KOPT-K1 (cell line): ENCODE measurements at regions not wholly inside any gene's neighbourhood (a gene's known extent, or its start where the extent isn't known, plus 50 kb on each side); places are given as distances from the start of the nearest gene placed in this dataset.
"Not testable (repeated sequence)": the region's sequence is repeated elsewhere in the genome, so short reads cannot be mapped to it uniquely, and the experiment has no call there.

ENCODE experiments used
- H3K27ac ChIP-seq: fragments of 200-600 bp; sonication (generic); 2 replicates; pipeline ENCODE4 v1.5.1; 2016; ENCODE audit warnings: antibody characterized with exemption, mild to moderate bottlenecking, low read depth, low read length; ENCODE audit not compliant: poor library complexity, severe bottlenecking
- H3K36me3 ChIP-seq: fragments of 200-600 bp; sonication (generic); 2 replicates; pipeline ENCODE4 v1.5.1; 2017; ENCODE audit warnings: antibody characterized with exemption, mild to moderate bottlenecking, low read length, moderate library complexity; ENCODE audit not compliant: insufficient read depth
- H3K9me3 ChIP-seq: fragments of 200-600 bp; sonication (generic); 2 replicates; pipeline ENCODE4 v1.5.1; 2017; ENCODE audit warnings: antibody characterized with exemption, low read length, mild to moderate bottlenecking; ENCODE audit not compliant: insufficient read depth, poor library complexity, severe bottlenecking

DNA sequence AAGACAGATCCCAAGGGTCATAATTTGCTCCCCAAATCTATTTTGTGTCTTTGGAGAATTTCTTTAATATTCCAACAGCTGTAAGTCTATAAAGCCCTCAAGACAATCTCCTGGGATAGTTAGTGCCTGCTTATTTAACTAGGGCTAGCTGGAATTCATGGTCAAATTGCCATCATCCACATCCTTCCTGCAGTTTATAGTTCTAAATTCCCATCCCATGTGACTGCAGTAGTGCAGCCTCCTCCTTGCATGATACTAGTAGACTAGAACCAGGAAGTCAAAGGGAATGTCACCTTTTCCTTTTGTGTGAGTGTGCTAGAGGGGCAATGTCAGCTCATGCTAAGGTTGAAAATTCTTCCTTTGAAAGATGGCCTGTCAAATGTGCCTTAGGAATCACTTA lies 214.8 kb upstream of the PIK3R1 start:
- no peak overlapping the region for H3K27ac ChIP-seq
- no peaks in the 10 kb centered on the region for H3K36me3 ChIP-seq
- H3K9me3 ChIP-seq, result no peaks in the 10 kb centered on the region

DNA sequence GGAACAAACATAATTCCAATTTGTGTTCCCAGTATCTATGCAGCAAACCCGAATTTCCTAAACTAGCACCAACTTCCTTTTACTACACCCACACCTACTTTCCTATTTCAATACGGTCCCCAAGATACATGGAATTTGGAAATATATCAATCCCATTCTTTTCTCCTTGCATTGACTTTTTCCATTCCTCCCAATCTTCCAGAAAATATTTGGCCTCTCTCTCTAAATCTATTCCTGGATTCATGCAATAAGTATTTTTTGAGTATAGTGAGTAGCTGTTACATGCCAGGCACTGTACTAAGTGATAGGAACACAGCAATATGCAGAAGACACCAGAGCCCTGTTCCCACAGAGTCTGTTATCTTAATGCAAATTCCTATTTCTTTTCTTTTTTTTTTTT lies 216.2 kb upstream of the PIK3R1 start:
- Histone ChIP-seq H3K9me3 (no peaks in the 10 kb centered on the region), H3K27ac (no peak overlapping the region), H3K36me3 (no peaks in the 10 kb centered on the region)

- H3K27ac ChIP-seq, result no peak overlapping the region
- H3K36me3 ChIP-seq, result no peaks in the 10 kb centered on the region
- no peaks in the 10 kb centered on the region for H3K9me3 ChIP-seq
Observed at GRCh38 chr5:67998709-67999261, 216.8 kb upstream of the PIK3R1 start.

- Histone ChIP-seq H3K27ac (no peak overlapping the region), H3K36me3 (no peaks in the 10 kb centered on the region), H3K9me3 (no peaks in the 10 kb centered on the region)
Observed at GRCh38 chr5:67997892-67998457, 217.6 kb upstream of the PIK3R1 start.

DNA sequence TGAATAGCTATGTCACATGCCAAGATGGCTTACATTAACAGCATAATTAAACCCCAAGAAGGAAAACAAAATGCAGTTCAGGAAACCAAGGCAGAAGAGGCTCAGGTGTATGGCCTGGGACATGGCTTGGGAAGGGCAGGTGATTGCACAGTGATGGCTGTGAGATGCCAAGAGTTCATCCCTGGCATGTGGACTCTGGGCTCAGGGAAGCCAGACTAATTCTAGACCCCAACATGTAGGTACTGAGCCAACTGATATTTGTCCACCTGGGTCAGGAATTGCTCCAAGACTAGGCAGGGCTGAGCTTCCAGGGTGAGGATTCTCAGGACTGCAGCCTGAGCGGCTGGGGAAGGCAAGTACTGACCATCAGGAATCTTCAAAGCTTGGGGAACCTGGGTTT lies 218.4 kb upstream of the PIK3R1 start:
- Histone ChIP-seq H3K36me3 (no peaks in the 10 kb centered on the region), H3K27ac (no peak overlapping the region), H3K9me3 (no peaks in the 10 kb centered on the region)

DNA sequence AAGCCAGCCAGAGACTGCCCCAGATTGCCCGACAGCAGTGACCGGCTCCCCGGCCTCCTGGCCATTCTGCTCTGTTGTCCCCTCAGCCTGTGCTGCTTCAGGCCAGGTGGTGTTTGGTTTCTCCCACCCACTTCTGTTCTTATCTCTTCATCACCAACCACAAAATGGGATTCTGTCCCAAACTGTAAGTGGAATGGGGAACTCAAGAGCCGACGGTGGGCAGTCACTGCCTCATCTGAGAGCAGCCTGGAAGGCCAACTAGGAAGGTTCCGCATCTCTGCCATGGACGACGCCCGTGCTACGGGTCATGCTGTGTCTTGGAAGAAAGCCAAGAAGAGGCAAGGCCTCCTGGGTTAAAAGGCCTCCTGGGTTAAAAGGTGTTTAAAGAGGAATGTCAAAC lies 219.0 kb upstream of the PIK3R1 start:
- H3K36me3 ChIP-seq, result no peaks in the 10 kb centered on the region
- H3K27ac ChIP-seq, result no peak overlapping the region
- H3K9me3 ChIP-seq, result no peaks in the 10 kb centered on the region

DNA sequence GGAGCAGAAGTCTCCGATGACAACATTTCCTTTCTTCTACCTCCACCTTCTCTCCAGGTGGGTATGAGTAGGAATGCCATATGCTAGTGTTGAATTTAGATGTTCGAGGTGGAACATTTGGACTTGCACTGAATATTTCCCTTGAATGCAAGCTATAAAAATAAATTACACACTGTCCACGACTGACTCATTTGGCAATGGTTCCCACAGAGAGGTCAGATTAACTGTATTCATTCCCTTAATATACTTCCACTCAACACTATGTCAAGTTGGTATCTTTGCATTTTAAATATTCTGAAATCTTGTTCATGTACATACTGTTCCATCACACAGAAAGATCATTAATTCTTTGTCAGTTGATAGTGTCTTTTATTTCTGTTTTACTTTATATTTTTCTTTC lies 222.6 kb upstream of the PIK3R1 start:
- no peaks in the 10 kb centered on the region for H3K36me3 ChIP-seq
- H3K27ac ChIP-seq, result no peak overlapping the region
- no peaks in the 10 kb centered on the region for H3K9me3 ChIP-seq

GRCh38 chr5:67989456-67989855 lies 226.1 kb upstream of the PIK3R1 start:
- Histone ChIP-seq H3K36me3 (no peaks in the 10 kb centered on the region), H3K9me3 (no peaks in the 10 kb centered on the region), H3K27ac (no peak overlapping the region)

DNA sequence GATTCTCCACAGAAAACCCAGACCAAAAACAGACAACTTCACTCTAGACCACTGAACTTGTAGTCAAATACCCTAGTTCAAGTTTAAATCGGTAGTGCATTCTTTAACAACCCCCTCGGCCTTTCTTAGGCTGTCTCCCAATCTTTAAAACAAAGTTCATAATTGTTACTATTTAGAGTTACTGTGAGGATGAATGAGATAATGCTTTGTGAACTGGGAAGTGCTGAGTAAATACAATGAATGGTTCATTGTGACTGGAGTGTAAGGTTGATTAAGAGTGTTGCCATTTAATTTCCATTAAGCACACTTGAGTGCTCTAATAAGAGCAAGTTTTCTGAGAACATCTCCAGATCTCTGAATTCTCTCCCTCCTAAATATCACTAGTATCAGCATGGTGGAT lies 228.8 kb upstream of the PIK3R1 start:
- H3K9me3 ChIP-seq, result no peaks in the 10 kb centered on the region
- H3K36me3 ChIP-seq, result no peaks in the 10 kb centered on the region
- no peak overlapping the region for H3K27ac ChIP-seq

GRCh38 chr5:67985686-67986387 lies 229.7 kb upstream of the PIK3R1 start:
- no peak overlapping the region for H3K27ac ChIP-seq
- H3K9me3 ChIP-seq, result no peaks in the 10 kb centered on the region
- H3K36me3 ChIP-seq, result no peaks in the 10 kb centered on the region

DNA sequence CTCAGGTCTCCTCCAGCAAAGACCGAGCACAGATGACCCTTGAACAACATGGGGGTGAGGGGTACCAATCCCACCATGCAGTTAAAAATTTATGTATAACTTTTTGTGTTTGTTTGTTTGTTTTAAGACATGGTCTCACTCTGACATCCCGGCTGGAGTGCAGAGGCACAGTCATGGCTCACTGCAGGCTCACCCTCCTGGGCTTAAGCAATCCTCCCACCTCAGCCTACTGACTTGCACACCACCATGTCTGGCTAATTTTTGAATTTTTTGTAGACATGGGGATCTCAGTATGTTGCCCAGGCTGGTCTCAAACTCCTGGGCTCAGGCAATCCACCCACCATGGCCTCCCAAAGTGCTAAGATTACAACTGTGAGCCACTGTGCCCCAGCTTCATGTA lies 231.0 kb upstream of the PIK3R1 start:
- H3K9me3 ChIP-seq, result no peaks in the 10 kb centered on the region
- H3K27ac ChIP-seq, result no peak overlapping the region
- no peaks in the 10 kb centered on the region for H3K36me3 ChIP-seq

DNA sequence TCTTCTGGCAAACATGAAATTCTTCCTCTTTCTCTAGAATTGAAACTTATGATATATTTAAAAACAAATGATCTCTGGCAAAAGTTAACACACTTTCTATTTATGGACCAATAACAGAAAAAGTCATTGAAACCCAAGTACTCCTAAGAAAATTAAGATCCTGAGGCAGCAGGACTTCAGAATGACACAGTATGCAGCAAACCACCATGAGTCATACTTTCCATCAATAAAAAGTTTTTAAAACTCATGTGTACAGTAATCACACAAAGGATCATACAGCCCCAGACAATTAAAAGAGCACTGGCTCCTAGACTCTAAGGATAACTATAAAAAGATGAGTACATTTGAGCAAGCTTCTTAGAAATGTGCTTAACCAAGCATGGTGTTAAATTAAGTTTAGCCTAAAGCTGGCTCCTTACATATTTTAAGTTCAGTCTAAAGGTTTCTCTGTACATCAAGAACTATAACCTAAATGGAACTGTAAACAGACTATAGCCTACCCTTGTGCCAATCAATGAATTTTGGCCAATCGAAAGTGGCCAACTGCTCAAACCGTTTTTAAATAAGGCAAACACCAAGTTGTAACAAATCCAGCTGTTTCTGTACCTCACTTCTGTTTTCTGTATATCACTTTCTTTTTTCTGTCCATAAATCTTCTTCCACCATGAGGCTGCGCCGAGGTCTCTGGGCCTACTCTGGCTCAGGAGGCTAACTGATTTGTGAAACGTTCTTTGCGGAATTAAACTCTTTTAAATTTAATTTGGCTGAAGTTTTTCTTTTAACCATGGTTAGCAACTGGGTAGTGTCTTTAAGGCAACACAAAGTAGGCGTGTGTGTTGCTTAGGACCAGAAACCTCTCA lies 232.1 kb upstream of the PIK3R1 start:
- no peaks in the 10 kb centered on the region for H3K36me3 ChIP-seq
- H3K9me3 ChIP-seq, result no peaks in the 10 kb centered on the region
- no peak overlapping the region for H3K27ac ChIP-seq

GRCh38 chr5:67982160-67982559 lies 233.4 kb upstream of the PIK3R1 start:
- not testable (repeated sequence) for H3K36me3 ChIP-seq, H3K9me3 ChIP-seq, H3K27ac ChIP-seq

DNA sequence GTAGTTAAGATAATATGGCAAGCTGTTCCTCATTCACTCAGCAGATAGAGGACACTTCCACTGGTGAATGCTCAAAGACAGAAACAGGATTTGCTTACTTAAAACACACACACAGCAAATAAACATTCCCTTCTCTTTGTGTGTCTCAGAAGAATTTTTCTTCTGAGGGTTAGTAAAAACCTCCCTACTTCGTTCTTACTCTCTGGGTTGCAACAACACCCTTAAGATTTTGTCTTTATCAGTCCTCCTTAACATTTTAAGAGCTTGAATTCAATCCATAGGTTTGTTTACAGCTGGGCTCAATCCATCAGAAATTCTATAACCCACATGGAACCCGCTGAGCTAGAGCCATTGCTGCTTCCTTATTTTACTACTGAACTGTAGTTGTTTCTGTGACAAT lies 237.4 kb upstream of the PIK3R1 start:
- Histone ChIP-seq H3K27ac (no peak overlapping the region), H3K36me3 (no peaks in the 10 kb centered on the region), H3K9me3 (no peaks in the 10 kb centered on the region)

- Histone ChIP-seq H3K9me3 (no peaks in the 10 kb centered on the region), H3K36me3 (no peaks in the 10 kb centered on the region), H3K27ac (no peak overlapping the region)
Observed at GRCh38 chr5:67976891-67977601, 238.5 kb upstream of the PIK3R1 start.
